ENCODE measurements at regions not wholly inside any gene's neighbourhood (a gene's known extent, or its start where the extent isn't known, plus 50 kb on each side); places are given as distances from the start of the nearest gene placed in this dataset.

DNA sequence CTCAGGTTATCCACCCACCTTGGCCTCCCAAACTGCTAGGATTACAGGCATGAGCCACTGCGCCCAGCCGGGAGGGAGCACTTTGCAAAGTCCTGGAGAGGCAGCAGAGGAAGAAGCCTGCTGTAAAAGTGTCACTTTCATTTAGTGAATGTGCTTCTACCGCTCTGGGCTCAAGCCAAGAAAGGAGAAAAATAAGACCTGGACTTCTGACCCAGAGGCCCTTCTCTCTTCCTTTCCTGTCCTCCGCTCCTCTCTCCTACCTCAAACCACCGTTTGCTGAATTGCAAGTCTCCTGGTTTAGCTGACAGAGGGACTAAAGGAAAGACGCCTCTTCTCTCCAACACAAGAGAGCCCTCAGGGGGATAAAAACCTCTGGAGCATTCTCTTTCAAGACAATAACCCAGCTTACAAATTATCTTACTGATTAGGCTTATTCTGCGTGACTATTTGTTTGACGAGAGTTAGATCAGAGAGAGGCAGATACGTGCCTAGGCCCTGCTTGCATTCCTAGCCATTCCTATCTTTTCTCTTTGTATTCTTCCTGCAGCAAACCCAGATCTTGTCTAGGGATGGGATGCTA is 84.2 kb upstream of the SLC22A23 start:
- TF ChIP-seq, protein P1, sequence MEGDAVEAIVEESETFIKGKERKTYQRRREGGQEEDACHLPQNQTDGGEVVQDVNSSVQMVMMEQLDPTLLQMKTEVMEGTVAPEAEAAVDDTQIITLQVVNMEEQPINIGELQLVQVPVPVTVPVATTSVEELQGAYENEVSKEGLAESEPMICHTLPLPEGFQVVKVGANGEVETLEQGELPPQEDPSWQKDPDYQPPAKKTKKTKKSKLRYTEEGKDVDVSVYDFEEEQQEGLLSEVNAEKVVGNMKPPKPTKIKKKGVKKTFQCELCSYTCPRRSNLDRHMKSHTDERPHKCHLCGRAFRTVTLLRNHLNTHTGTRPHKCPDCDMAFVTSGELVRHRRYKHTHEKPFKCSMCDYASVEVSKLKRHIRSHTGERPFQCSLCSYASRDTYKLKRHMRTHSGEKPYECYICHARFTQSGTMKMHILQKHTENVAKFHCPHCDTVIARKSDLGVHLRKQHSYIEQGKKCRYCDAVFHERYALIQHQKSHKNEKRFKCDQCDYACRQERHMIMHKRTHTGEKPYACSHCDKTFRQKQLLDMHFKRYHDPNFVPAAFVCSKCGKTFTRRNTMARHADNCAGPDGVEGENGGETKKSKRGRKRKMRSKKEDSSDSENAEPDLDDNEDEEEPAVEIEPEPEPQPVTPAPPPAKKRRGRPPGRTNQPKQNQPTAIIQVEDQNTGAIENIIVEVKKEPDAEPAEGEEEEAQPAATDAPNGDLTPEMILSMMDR (IDR thresholded peaks at IDR 0.05), result no peak
- no peak for DNase-seq (ENCODE audit: low spot score)

DNA sequence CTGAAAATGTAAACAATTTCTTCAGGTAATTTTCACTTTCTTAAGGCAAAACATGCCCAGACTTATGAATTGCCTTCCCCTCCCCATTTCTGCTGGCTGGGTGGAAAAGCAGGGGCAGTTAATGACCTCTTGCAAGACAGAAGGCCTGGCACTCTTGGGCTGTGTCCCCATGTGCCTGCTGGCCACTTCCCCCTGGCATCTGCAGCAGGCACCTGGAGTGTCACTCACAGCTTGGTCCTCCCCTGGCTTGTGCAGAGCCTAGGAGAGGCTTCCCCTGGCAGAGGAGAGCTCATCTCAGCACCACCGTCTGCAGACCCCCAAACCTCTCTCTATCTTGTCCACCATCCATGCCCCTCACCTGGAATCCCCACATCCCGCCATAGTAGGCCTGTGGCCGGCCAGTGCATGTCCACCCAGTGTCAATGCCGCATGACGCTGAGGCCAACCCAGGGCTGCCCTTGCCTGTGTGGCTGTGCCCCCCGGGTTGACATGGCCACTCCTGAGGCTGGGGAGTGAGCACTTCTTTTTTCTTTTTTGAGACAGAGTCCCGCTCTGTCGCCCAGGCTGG is 83.5 kb upstream of the SLC22A23 start:
- DNase-seq (ENCODE audit: low spot score) (no peak), ATAC-seq (ENCODE audit: insufficient number of reproducible peaks, low FRiP score, low read depth) (no peak)
- no peaks in the 10 kb centered on the region for H3K27me3 ChIP-seq (replicated peaks; ENCODE audit: insufficient read depth)
- H3K9me3 ChIP-seq, result no peaks in the 10 kb centered on the region
- no peaks in the 10 kb centered on the region for H3K4me1 ChIP-seq (ENCODE audit: control insufficient read depth in 1 of 2, low read depth in 2 of 2)
- H3K4me3 ChIP-seq, result no peak overlapping the region
- TF ChIP-seq, protein P1 (IDR thresholded peaks at IDR 0.05), result no peak
- H3K36me3 ChIP-seq, result no peaks in the 10 kb centered on the region
- H3K27ac ChIP-seq, result no peak overlapping the region

More for the DNA sequence above, 84.2 kb upstream of the SLC22A23 start:
- Histone ChIP-seq H3K27me3 (replicated peaks; ENCODE audit: insufficient read depth) (no peaks in the 10 kb centered on the region), H3K36me3 (no peaks in the 10 kb centered on the region), H3K4me3 (no peak overlapping the region), H3K27ac (no peak overlapping the region), H3K9me3 (no peaks in the 10 kb centered on the region), H3K4me1 (ENCODE audit: control insufficient read depth in 1 of 2, low read depth in 2 of 2) (no peaks in the 10 kb centered on the region)
- no peak for ATAC-seq (ENCODE audit: insufficient number of reproducible peaks, low FRiP score, low read depth)

DNA sequence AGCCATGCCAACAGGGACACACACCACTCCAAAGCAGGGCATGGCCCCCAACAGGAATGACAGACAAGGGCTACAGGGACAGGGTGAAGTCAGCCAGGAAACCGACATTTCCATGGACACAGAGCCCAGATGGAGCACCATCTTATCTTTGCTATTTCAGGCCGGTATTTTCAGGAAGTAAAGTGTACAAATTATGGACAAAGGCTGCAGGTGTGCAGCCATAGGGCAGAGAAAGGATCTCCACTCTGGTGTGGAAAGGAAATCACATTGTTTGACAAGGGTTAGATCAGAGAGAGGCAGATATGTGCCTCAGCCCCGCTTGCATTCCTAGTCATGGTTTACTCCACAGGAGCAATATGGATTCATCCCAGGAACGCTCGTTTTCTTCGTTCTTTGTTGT is 81.7 kb upstream of the SLC22A23 start:
- DNase-seq (ENCODE audit: low spot score), result no peak
- no peak for ATAC-seq (ENCODE audit: insufficient number of reproducible peaks, low FRiP score, low read depth)
- H3K9me3 ChIP-seq, result no peaks in the 10 kb centered on the region
- H3K27ac ChIP-seq, result no peak overlapping the region
- no peaks in the 10 kb centered on the region for H3K27me3 ChIP-seq (replicated peaks; ENCODE audit: insufficient read depth)
- TF ChIP-seq, protein P1 (IDR thresholded peaks at IDR 0.05), result no peak
- H3K36me3 ChIP-seq, result no peaks in the 10 kb centered on the region
- no peak overlapping the region for H3K4me3 ChIP-seq
- H3K4me1 ChIP-seq (ENCODE audit: control insufficient read depth in 1 of 2, low read depth in 2 of 2), result no peaks in the 10 kb centered on the region

DNA sequence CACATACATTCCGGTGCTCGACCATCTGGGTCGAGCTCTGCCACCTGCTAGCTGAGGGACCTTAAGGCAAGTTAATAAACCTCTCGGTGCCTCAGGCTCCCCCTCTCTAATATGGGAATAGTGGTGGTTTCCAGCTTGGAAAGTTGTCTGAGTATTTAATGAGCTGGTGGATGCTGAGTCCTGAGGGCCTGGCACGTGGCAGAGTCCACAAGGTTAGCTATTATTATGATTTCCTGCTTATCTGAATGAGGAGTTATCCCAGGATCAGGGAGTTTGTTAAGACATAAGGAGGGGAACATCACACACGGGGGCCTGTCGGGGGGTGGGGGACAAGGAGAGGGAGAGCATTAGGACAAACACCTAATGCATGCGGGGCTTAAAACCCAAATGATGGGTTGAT is 80.1 kb upstream of the SLC22A23 start:
- no peak overlapping the region for H3K4me3 ChIP-seq

DNA sequence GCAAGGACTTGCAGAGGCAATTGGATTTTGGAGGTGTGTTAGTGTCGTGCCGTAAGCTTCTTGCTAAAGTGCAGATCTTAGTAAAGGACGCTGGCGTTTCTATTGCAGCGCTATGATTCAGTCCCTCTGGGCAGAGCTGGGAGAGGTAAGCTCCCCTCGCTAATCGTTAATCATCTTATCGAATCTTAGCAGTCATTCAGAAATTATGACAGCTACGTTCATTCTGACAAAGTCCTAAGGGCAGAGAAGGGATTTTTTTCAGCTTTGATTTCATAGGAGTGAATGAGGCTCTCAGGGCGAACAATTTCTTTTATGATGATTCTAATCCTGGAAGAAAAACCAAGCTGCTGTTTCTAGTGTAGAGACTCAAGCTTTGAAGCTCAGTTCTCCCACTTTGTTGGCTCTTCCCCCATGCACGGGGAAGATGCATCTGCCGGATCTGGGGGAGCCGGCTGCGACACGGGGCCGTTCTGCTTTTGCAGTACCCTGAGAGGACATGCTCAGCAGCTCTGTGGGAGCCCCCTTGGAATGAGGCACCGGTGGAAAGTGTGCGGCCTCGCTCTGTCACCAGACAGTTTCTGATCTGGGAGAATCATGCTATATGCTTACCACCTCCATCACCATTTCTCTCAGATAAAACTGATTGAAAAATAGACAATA is 79.1 kb upstream of the SLC22A23 start:
- DNase-seq (ENCODE audit: low spot score), result no peak
- H3K27me3 ChIP-seq (replicated peaks; ENCODE audit: insufficient read depth), result no peaks in the 10 kb centered on the region
- no peak overlapping the region for H3K27ac ChIP-seq
- H3K4me1 ChIP-seq (ENCODE audit: control insufficient read depth in 1 of 2, low read depth in 2 of 2), result no peaks in the 10 kb centered on the region
- no peak for ATAC-seq (ENCODE audit: insufficient number of reproducible peaks, low FRiP score, low read depth)
- no peak overlapping the region for H3K4me3 ChIP-seq
- no peaks in the 10 kb centered on the region for H3K9me3 ChIP-seq
- TF ChIP-seq, protein P1 (IDR thresholded peaks at IDR 0.05), result no peak
- no peaks in the 10 kb centered on the region for H3K36me3 ChIP-seq

More for the DNA sequence above, 80.1 kb upstream of the SLC22A23 start:
- DNase-seq (ENCODE audit: low spot score), result no peak
- no peaks in the 10 kb centered on the region for H3K27me3 ChIP-seq (replicated peaks; ENCODE audit: insufficient read depth)
- TF ChIP-seq, protein P1 (IDR thresholded peaks at IDR 0.05), result no peak
- H3K36me3 ChIP-seq, result no peaks in the 10 kb centered on the region
- H3K4me1 ChIP-seq (ENCODE audit: control insufficient read depth in 1 of 2, low read depth in 2 of 2), result no peaks in the 10 kb centered on the region
- no peak for ATAC-seq (ENCODE audit: insufficient number of reproducible peaks, low FRiP score, low read depth)
- H3K9me3 ChIP-seq, result no peaks in the 10 kb centered on the region
- H3K27ac ChIP-seq, result no peak overlapping the region

Data from thoracic aorta (tissue), 2 donors.